Fibroblast of villous mesenchyme (primary cell): ENCODE measurements at regions not wholly inside any gene's neighbourhood (a gene's known extent, or its start where the extent isn't known, plus 50 kb on each side); places are given as distances from the start of the nearest gene placed in this dataset.

Experiments
- DNase-seq: peaks from one replicate; pipeline ENCODE4 v3.0.0-alpha.2; 2010; ENCODE audit warnings: low read depth
- H3K4me3 ChIP-seq: 2 replicates; pipeline ENCODE4 v1.5.1; 2011; ENCODE audit warnings: low read depth, mild to moderate bottlenecking, low read length
- CTCF ChIP-seq: IDR thresholded peaks from 2 replicates; pipeline ENCODE4 v1.5.1; 2012; ENCODE audit warnings: low read depth, mild to moderate bottlenecking, low read length; ENCODE audit not compliant: insufficient read depth

GRCh38 chr5:31051316-31051715 lies 142.2 kb upstream of the CDH6 start:
- no peak for TF ChIP-seq CTCF
- DNase-seq: no peak
- H3K4me3 ChIP-seq: no peak overlapping the region

GRCh38 chr5:31049936-31050704 lies 143.4 kb upstream of the CDH6 start:
- no peak overlapping the region for H3K4me3 ChIP-seq
- TF ChIP-seq CTCF: no peak
- no peak for DNase-seq

GRCh38 chr5:31049461-31049860 lies 144.0 kb upstream of the CDH6 start:
- TF ChIP-seq CTCF: no peak

GRCh38 chr5:31048282-31049270 lies 144.9 kb upstream of the CDH6 start:
- TF ChIP-seq CTCF: no peak
- DNase-seq: no peak

More at GRCh38 chr5:31049461-31049860, 144.0 kb upstream of the CDH6 start:
- H3K4me3 ChIP-seq: no peak overlapping the region
- no peak for DNase-seq

GRCh38 chr5:31047621-31048020 lies 145.9 kb upstream of the CDH6 start:
- no peak for DNase-seq
- TF ChIP-seq CTCF: no peak
- no peak overlapping the region for H3K4me3 ChIP-seq

More at GRCh38 chr5:31048282-31049270, 144.9 kb upstream of the CDH6 start:
- no peak overlapping the region for H3K4me3 ChIP-seq

GRCh38 chr5:31047007-31047406 lies 146.5 kb upstream of the CDH6 start:
- DNase-seq: no peak
- H3K4me3 ChIP-seq: no peak overlapping the region
- no peak for TF ChIP-seq CTCF
